H1 (cell line): ENCODE measurements at regions not wholly inside any gene's neighbourhood (a gene's known extent, or its start where the extent isn't known, plus 50 kb on each side); places are given as distances from the start of the nearest gene placed in this dataset.

ENCODE experiments used
- EZH2 ChIP-seq: fragments of 200-600 bp; sonication (generic); IDR thresholded peaks from 2 replicates; pipeline ENCODE4 v1.7.1; 2012; ENCODE audit warnings: low read depth, mild to moderate bottlenecking, moderate library complexity, low read length, inconsistent platforms; ENCODE audit not compliant: severe bottlenecking
- POLR2A ChIP-seq, 2 experiments: IDR thresholded peaks; 1 replicate in 1 of 2; 2 replicates in 1 of 2; pipeline ENCODE4 v1.6.1; 2011; ENCODE audit warnings: low read depth in 2 of 2, low read length in 2 of 2, mild to moderate bottlenecking in 2 of 2; ENCODE audit errors: control extremely low read depth in 1 of 2
- SIX5 ChIP-seq: IDR thresholded peaks from 2 replicates; pipeline ENCODE4 v1.6.1; 2011; ENCODE audit warnings: mild to moderate bottlenecking, low read depth, low read length
- TF ChIP-seq, protein P1 (sequence below), 3 experiments: IDR thresholded peaks; 1 replicate in 2 of 3; 2 replicates in 1 of 3; pipeline versions ENCODE4 v1.5.1 to v1.6.1; 2011; ENCODE audit warnings: low read length in 3 of 3, mild to moderate bottlenecking in 3 of 3, inconsistent platforms in 2 of 3, low read depth in 1 of 3, moderate library complexity in 1 of 3; ENCODE audit not compliant: insufficient read depth in 1 of 3; ENCODE audit errors: control extremely low read depth in 1 of 3

DNA sequence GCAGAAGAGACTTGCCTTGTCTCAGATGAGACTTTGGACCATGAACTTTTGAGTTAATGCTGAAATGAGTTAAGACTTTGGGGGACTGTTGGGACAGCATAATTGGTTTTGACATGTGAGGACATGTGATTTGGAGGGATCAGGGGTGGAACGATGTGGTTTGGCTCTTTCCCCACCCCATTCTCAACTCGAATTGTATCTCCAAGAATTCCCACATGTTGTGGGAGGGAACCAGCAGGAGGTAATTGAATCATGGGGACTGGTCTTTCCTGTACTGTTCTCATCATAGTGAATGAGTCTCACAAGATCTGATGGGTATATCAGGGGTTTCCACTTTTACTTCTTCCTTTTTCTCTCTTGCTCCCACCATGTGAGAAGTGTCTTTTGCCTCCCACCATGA is 229.7 kb upstream of the KCND2 start (continued):
- TF ChIP-seq POLR2A (IDR thresholded peaks at IDR 0.05; ENCODE audit: control extremely low read depth in 1 of 2, low read depth in 2 of 2, low read length in 2 of 2) (no peak), EZH2 (no peak), SIX5 (no peak)
- TF ChIP-seq, protein P1, sequence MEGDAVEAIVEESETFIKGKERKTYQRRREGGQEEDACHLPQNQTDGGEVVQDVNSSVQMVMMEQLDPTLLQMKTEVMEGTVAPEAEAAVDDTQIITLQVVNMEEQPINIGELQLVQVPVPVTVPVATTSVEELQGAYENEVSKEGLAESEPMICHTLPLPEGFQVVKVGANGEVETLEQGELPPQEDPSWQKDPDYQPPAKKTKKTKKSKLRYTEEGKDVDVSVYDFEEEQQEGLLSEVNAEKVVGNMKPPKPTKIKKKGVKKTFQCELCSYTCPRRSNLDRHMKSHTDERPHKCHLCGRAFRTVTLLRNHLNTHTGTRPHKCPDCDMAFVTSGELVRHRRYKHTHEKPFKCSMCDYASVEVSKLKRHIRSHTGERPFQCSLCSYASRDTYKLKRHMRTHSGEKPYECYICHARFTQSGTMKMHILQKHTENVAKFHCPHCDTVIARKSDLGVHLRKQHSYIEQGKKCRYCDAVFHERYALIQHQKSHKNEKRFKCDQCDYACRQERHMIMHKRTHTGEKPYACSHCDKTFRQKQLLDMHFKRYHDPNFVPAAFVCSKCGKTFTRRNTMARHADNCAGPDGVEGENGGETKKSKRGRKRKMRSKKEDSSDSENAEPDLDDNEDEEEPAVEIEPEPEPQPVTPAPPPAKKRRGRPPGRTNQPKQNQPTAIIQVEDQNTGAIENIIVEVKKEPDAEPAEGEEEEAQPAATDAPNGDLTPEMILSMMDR (IDR thresholded peaks at IDR 0.05; ENCODE audit: control extremely low read depth in 1 of 3, insufficient read depth in 1 of 3, low read depth in 1 of 3, low read length in 3 of 3) = no peak
